Epithelial cell of esophagus (primary cell): ENCODE measurements at regions not wholly inside any gene's neighbourhood (a gene's known extent, or its start where the extent isn't known, plus 50 kb on each side); places are given as distances from the start of the nearest gene placed in this dataset.

ENCODE experiments used
- DNase-seq: peaks from one replicate; pipeline ENCODE4 v3.0.0; 2010; ENCODE audit warnings: low read depth
- H3K4me3 ChIP-seq: 2 replicates; pipeline ENCODE4 v1.5.1; 2011; ENCODE audit warnings: mild to moderate bottlenecking, low read length, control low read depth
- TF ChIP-seq, protein P1 (sequence below): IDR thresholded peaks from 2 replicates; pipeline ENCODE4 v1.5.1; 2011; ENCODE audit warnings: low read depth, mild to moderate bottlenecking, low read length, control low read depth, inconsistent platforms; ENCODE audit not compliant: insufficient read depth; ENCODE audit errors: missing control alignments

DNA sequence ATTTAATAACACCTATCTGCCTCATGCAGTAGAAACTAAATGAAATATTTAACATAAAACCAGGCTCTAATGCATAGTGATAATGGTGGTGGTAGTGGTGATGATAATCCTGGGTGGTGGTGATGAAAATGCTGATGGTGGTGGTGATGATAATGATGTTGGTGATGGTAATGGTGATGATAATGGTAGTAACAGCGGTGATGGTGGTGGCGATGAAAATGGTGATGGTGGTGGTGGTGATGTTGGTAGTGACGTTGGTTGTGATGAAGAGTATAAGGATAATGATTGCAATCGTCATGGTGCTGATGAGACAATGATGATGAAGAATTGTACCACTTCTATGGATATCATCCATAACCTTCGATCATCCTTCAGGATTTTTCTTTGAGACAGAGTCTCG is 173.7 kb upstream of the CDH11 start:
- TF ChIP-seq, protein P1, sequence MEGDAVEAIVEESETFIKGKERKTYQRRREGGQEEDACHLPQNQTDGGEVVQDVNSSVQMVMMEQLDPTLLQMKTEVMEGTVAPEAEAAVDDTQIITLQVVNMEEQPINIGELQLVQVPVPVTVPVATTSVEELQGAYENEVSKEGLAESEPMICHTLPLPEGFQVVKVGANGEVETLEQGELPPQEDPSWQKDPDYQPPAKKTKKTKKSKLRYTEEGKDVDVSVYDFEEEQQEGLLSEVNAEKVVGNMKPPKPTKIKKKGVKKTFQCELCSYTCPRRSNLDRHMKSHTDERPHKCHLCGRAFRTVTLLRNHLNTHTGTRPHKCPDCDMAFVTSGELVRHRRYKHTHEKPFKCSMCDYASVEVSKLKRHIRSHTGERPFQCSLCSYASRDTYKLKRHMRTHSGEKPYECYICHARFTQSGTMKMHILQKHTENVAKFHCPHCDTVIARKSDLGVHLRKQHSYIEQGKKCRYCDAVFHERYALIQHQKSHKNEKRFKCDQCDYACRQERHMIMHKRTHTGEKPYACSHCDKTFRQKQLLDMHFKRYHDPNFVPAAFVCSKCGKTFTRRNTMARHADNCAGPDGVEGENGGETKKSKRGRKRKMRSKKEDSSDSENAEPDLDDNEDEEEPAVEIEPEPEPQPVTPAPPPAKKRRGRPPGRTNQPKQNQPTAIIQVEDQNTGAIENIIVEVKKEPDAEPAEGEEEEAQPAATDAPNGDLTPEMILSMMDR, result no peak

DNA sequence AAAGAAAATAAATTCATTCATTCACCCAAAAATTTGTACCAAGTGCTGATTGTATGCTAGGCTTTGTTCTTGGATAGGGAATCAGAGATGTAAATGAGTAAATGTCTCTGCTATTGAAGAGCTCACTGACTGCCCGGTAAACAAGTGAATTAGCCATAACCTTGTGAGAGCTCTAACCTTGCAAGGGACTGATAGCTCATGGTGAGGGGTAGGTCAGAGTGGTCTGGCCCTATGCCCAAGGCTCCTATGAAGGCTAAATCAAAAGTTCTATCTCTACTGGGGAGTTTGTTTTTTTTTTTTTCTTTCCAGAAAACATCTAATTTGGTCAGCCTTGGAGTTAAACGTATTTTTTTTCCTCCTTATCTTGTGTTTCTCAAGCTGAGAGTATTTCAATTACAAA is 172.8 kb upstream of the CDH11 start:
- no peak for DNase-seq
- TF ChIP-seq, protein P1, result no peak
- no peak overlapping the region for H3K4me3 ChIP-seq

More for the DNA sequence above, 173.7 kb upstream of the CDH11 start:
- no peak for DNase-seq
- H3K4me3 ChIP-seq, result no peak overlapping the region

DNA sequence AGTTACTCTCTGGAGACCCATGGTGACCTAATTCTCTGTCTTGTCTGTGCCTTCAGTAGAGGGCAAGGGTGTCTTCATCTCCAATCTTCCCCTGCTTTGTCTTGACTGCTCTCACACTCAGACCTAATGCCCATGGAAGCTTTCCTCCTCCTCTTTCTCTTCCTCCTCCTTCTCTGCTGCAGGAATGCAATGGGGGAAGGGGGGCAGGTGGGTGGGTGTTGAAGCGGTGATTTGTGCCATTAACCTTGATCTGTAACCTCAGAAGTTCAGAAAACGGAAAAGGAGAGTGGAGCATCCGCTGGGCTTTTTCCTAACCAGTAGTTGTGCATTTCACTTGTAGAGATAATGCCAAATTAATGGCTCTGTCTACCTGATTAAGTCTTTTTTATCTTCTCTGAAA is 172.3 kb upstream of the CDH11 start:
- TF ChIP-seq, protein P1, result no peak
- H3K4me3 ChIP-seq, result no peak overlapping the region
- DNase-seq, result no peak

DNA sequence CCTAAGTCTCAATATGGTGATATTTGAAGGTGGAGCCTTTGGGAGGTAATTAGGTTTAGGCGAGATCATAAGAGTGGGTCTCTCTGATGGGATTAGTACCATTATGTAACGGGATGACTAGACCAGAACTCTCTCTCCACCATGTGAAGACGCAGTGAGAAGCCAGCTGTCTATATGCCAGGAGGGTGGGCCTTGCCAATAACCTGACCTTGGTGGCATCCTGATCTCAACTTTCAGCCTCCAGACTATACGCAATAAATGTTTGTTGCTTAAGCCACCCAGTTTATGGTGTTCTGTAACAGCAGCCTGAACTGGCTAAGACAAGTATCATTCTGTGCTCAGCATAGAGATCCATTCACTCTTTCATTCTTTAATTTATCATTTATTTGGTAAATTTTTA is 167.2 kb upstream of the CDH11 start:
- TF ChIP-seq, protein P1, result no peak
- H3K4me3 ChIP-seq, result no peak overlapping the region
- DNase-seq, result no peak

DNA sequence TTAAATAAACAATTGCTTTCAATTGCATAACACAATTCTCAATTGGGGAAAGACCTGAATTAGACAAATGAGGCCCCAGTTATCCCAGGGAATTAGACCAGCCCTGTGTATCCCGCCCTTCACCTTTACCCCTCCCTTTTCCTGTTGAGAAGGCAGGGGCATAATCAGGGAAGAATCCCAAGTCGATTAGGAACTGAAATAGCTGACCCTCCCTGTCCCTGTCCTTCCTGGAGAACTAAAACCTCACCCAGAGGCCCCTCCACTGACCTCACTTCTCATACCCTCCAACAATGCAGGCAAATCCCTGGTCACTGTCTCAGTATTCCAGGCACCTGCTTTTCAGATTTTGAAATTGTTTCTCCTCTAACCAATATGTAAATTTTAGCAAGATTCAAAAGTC is 165.4 kb upstream of the CDH11 start:
- TF ChIP-seq, protein P1, result no peak
- no peak for DNase-seq
- H3K4me3 ChIP-seq, result no peak overlapping the region

DNA sequence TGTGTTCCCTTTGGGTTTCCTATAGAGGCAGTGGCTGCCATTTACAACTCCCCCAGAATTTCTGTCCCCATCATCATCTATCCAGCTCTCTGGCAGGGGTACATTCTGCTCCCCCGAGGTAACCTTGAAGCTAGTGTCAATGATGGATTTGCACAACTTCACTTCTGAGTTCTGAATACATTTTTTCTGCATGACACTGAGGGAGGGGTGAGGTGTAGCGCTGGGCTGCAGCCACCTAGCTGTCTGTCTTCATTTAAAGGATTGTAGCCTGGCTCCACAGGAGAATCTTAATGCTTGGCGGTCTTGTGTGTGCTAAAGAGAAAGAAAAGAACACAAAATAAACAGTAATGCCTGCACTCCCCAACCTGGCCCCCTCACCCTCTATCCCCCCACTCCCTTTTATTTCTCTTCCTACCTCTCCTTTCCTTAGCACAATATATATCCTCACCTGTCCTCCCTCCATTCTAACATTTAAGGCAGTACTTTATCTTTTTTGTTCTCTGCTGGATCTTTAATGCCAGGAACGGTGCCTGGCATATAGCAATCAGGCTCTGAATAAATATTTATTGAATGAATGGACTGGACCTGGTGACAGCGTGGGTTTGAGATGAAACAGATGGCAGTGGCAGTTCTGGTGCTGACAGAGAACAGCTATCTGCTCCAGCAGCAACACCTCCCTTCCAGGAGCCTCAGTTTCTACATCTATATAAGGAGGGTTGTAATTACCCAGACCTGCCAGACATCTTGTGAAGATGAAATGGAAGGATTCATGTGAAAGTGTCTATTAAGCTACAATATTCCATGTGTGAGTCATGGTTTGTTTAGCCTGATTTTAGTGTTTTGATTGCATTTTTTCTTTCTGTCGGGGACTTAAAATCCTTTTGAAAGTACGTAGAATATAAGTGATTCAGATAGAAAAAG is 163.5 kb upstream of the CDH11 start:
- TF ChIP-seq, protein P1, result no peak
- peak; percentile 38 for DNase-seq
- H3K4me3 ChIP-seq, result no peak overlapping the region

DNA sequence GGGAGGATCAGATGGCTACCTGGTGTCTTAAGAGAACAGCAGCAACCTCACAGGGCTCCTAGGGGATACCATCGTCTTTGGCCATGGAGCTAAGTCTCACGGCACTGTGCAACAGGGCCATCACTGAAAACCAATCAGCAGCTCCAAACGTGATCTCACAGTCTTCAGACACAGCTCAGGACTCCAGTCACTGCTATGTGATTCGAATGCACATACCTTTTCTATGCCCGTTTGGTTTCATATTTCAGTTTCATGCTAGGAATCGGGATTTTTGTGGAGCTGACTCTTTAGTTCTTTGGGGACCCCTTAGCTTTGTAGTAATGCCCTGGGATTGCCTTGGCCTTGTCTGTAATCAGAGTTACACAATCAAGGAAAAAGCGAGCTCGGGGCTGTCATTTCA is 162.8 kb upstream of the CDH11 start:
- no peak overlapping the region for H3K4me3 ChIP-seq
- DNase-seq, result peak; percentile 13
- TF ChIP-seq, protein P1, result no peak
